Psoas muscle (tissue), 7 donors: ENCODE measurements at regions not wholly inside any gene's neighbourhood (a gene's known extent, or its start where the extent isn't known, plus 50 kb on each side); places are given as distances from the start of the nearest gene placed in this dataset.

ENCODE experiments used
- ATAC-seq, 4 donors: fragments of 200-7000 bp; cut with Tn5 transposase; one replicate each; pipeline ENCODE4 v1.9.1; 2020; ENCODE audit warnings: moderate library complexity in 3 of 4, mild to moderate bottlenecking in 2 of 4
- DNase-seq, 2 donors: peaks; one replicate each; pipeline ENCODE4 v3.0.0-alpha.2; 2020
- H3K27ac ChIP-seq: fragments of 200-600 bp; one replicate; pipeline ENCODE4 v1.8.0; 2022
- H3K27me3 ChIP-seq, 3 donors: fragments of 200-600 bp in 1 of 3; one replicate each; pipeline versions ENCODE4 v1.6.1 to v1.8.0; 2013 to 2022; ENCODE audit warnings: low read length in 2 of 3, mild to moderate bottlenecking in 2 of 3, moderate library complexity in 1 of 3; ENCODE audit not compliant: insufficient read depth in 3 of 3
- H3K36me3 ChIP-seq, 2 donors: fragments of 200-600 bp in 1 of 2; one replicate each; pipeline versions ENCODE4 v1.6.1 to v1.8.0; 2013 to 2022; ENCODE audit warnings: low read depth in 1 of 2, mild to moderate bottlenecking in 1 of 2, moderate library complexity in 1 of 2; ENCODE audit not compliant: insufficient read depth in 1 of 2
- H3K4me1 ChIP-seq: fragments of 200-600 bp; one replicate; pipeline ENCODE4 v1.8.0; 2022
- H3K4me3 ChIP-seq: fragments of 200-600 bp; one replicate; pipeline ENCODE4 v1.8.0; 2022; ENCODE audit warnings: mild to moderate bottlenecking
- H3K9me3 ChIP-seq: fragments of 200-600 bp; one replicate; pipeline ENCODE4 v1.8.0; 2022
- WGBS, 3 donors: extraction: QIAGEN DNeasy Blood & Tissue Kit; methylation state at CpG; one replicate each; pipeline versions ENCODE4 v1.1.6 to v1.1.7; 2013; 5-methylcytosine and 5-hydroxymethylcytosine counted together
- intact Hi-C, 2 donors: fragments of 100-400 bp; cut with DNase I; formaldehyde crosslinking; loops; one replicate each; pipeline versions ENCODE4 v1.11.0 to v1.14.2; 2022
- TF ChIP-seq, protein P1 (sequence below): fragments of 200-600 bp; IDR thresholded peaks from one replicate; pipeline ENCODE4 v1.8.0; 2022; ENCODE audit warnings: antibody characterized with exemption
- donor health status: healthy with polysubstance abuse.
- donor health status: DM: no; HTN: no; CAD: no; lungs with moderate emphysema.
- donor health status: Bipolar disorder and iron deficiency.
- donor health status: healthy.
- donor health status: DM: yes; HTN: yes; CAD: no.
- donor health status: DM: no; HTN: no; CAD: no.
- donor health status: DM: yes; HTN: yes; CAD: no.

- no peaks in the 10 kb centered on the region for H3K27me3 ChIP-seq
- H3K4me3 ChIP-seq, result no peak overlapping the region
- no peaks in the 10 kb centered on the region for H3K9me3 ChIP-seq
- no peaks in the 10 kb centered on the region for H3K36me3 ChIP-seq
- TF ChIP-seq, protein P1, sequence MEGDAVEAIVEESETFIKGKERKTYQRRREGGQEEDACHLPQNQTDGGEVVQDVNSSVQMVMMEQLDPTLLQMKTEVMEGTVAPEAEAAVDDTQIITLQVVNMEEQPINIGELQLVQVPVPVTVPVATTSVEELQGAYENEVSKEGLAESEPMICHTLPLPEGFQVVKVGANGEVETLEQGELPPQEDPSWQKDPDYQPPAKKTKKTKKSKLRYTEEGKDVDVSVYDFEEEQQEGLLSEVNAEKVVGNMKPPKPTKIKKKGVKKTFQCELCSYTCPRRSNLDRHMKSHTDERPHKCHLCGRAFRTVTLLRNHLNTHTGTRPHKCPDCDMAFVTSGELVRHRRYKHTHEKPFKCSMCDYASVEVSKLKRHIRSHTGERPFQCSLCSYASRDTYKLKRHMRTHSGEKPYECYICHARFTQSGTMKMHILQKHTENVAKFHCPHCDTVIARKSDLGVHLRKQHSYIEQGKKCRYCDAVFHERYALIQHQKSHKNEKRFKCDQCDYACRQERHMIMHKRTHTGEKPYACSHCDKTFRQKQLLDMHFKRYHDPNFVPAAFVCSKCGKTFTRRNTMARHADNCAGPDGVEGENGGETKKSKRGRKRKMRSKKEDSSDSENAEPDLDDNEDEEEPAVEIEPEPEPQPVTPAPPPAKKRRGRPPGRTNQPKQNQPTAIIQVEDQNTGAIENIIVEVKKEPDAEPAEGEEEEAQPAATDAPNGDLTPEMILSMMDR, result no peak
- ATAC-seq (no peak), DNase-seq (no peak)
- WGBS, 3 donors, result 36 to 50% (median 42%) methylated on average over 3 of the region's 3 CpGs
- no peak overlapping the region for H3K27ac ChIP-seq
- H3K4me1 ChIP-seq, result no peaks in the 10 kb centered on the region
- intact Hi-C loops, result loop anchor here in 1 of 2 donors (10.0 kb wide), 1 partner anchor 542 kb away; no protein-coding TSS in a partner anchor
Measured at GRCh38 chrX:10726647-10727046, 106.3 kb upstream of the MID1 start.

- TF ChIP-seq, protein P1, result no peak
- H3K27me3 ChIP-seq, result no peaks in the 10 kb centered on the region
- no peaks in the 10 kb centered on the region for H3K9me3 ChIP-seq
- no peaks in the 10 kb centered on the region for H3K4me1 ChIP-seq
- DNase-seq (no peak), ATAC-seq (no peak)
- no peak overlapping the region for H3K27ac ChIP-seq
- 38 to 49% (median 47%) methylated on average over 12 of the region's 12 CpGs for WGBS, 3 donors
- intact Hi-C loops, result loop anchor here in 1 of 2 donors (10.0 kb wide), 1 partner anchor 544 kb away; no protein-coding TSS in a partner anchor
- H3K36me3 ChIP-seq, result no peaks in the 10 kb centered on the region
- no peak overlapping the region for H3K4me3 ChIP-seq
Measured at GRCh38 chrX:10728806-10729389, 108.5 kb upstream of the MID1 start.

DNA sequence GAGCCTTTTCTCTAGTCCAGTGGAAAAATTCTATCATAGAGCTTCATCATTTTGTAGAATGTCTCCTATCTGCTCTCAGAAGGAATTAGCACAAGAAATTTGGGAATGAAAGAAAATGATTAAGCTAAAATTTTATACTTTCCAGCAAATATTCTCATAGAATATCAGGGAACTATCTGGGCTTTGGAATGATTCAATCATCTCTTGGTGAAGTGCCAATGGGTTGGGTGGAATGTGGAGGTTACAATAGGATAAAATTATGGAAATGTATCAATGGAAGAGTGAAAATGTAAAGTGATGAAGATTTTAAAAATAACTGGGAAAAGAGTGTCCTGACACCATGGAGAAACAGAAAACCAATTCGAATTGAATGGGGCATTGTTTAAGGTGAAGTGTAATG, 119.0 kb upstream of the MID1 start:
- intact Hi-C loops, result no loop called here
- WGBS, 3 donors, result 59 to 82% (median 78%) methylated on average over 1 of the region's 1 CpG
- no peak overlapping the region for H3K4me3 ChIP-seq
- H3K4me1 ChIP-seq, result no peaks in the 10 kb centered on the region
- peaks cover 0 to 11% (median 0%) of the 10 kb centered on the region in 3 donors for H3K27me3 ChIP-seq
- no peak overlapping the region for H3K27ac ChIP-seq
- no peaks in the 10 kb centered on the region for H3K9me3 ChIP-seq
- no peaks in the 10 kb centered on the region for H3K36me3 ChIP-seq
- TF ChIP-seq, protein P1, result no peak
- ATAC-seq (no peak), DNase-seq (no peak)

DNA sequence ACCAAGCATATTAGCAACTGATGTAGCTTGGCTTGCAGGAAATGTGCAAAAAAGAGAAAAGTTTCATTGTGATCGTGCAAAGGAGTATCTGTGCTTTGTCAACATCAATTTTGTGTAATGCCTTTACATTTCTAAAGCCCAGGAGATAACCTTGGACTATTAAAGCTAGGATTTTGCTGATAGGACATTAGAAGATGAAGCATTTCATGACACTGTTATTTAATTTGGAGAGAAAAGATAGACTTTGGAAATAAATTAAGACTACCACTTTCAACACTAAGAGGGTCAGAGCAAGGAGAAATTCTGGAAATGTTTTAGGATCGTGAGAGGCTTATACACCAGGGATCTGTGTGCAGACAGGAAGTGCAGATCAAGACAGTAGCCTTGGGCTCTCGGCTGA, 120.6 kb upstream of the MID1 start:
- no peak overlapping the region for H3K27ac ChIP-seq
- H3K9me3 ChIP-seq, result no peaks in the 10 kb centered on the region
- 19 to 41% (median 29%) methylated on average over 3 of the region's 3 CpGs for WGBS, 3 donors
- no peak for ATAC-seq
- no peak overlapping the region for H3K4me3 ChIP-seq
- intact Hi-C loops, result no loop called here
- no peaks in the 10 kb centered on the region for H3K36me3 ChIP-seq
- H3K4me1 ChIP-seq, result no peaks in the 10 kb centered on the region
- no peak for DNase-seq
- TF ChIP-seq, protein P1, result no peak
- H3K27me3 ChIP-seq, result peaks cover 0 to 11% (median 0%) of the 10 kb centered on the region in 3 donors

DNA sequence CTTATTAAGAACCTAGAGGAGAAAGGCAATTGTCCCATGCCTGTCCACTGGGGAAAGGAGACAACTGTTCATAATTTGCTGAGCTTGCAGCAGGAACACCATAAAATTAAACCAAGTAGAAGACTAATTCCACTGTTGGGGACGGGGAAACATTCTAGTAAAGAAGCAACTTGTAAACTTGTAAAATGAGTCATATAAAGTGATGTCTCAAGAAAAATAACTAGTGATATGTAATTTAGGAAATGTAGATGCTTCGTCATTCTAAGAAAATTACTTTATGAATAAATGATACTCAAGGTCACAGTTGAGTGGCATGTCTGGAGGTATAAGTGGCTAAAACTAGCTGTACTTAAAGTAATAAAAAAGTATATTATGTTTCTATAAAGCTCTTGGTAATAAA, 121.2 kb upstream of the MID1 start:
- DNase-seq, result no peak
- intact Hi-C loops, result no loop called here
- Histone ChIP-seq H3K9me3 (no peaks in the 10 kb centered on the region), H3K4me1 (no peaks in the 10 kb centered on the region), H3K36me3 (no peaks in the 10 kb centered on the region), H3K4me3 (no peak overlapping the region), H3K27ac (no peak overlapping the region), H3K27me3 (peaks cover 0 to 11% (median 0%) of the 10 kb centered on the region in 3 donors)
- TF ChIP-seq, protein P1, result no peak
- WGBS, 3 donors, result 58 to 74% (median 63%) methylated on average over 2 of the region's 2 CpGs
- ATAC-seq, result no peak
